Caco-2 (cell line): ENCODE measurements at regions not wholly inside any gene's neighbourhood (a gene's known extent, or its start where the extent isn't known, plus 50 kb on each side); places are given as distances from the start of the nearest gene placed in this dataset.

Experiments
- BruUV-seq: library from RNA; stranded (reverse); fragments of 400-500 nt; replicated peaks from 2 replicates; lab custom pipeline; 2021; lab: Mats Ljungman, UMichigan
- CTCF ChIA-PET: fragments of 300-600 bp; sonication (Branson Sonifier 250); formaldehyde crosslinking; loops from one replicate; lab custom pipeline; 2022; ENCODE audit warnings: antibody characterized with exemption; lab: Charles Lee
- POLR2A ChIA-PET: fragments of 300-600 bp; sonication (Branson Sonifier 250); formaldehyde crosslinking; loops from one replicate; lab custom pipeline; 2022; ENCODE audit warnings: antibody characterized with exemption; lab: Charles Lee
- DNase-seq, 2 experiments: peaks; one replicate each; pipeline versions ENCODE4 v3.0.0 to v3.0.0-alpha.2; 2020 to 2022
- H3K27me3 ChIP-seq: replicated peaks from 2 replicates; pipeline ENCODE4 v1.6.0; 2011; ENCODE audit warnings: low read length; ENCODE audit not compliant: control insufficient read depth, insufficient read depth
- H3K36me3 ChIP-seq: 2 replicates; pipeline ENCODE4 v1.5.1; 2011; ENCODE audit warnings: low read length; ENCODE audit not compliant: control insufficient read depth, insufficient read depth
- H3K4me1 ChIP-seq: fragments of 250-450 bp; sonication (Bioruptor Pico); 2 replicates; pipeline ENCODE4 v1.5.1; 2020; ENCODE audit warnings: mild to moderate bottlenecking
- H3K4me3 ChIP-seq: 2 replicates; pipeline ENCODE4 v1.5.1; 2011; ENCODE audit warnings: low read depth, mild to moderate bottlenecking, control low read depth, low read length
- H3K9me3 ChIP-seq: fragments of 250-450 bp; sonication (Bioruptor Pico); 2 replicates; pipeline ENCODE4 v1.5.1; 2020; ENCODE audit warnings: mild to moderate bottlenecking, moderate library complexity
- H3K27ac Mint-ChIP-seq: one replicate; pipeline ENCODE4 v1.8.0; 2022; ENCODE audit warnings: mixed read lengths; ENCODE audit not compliant: unreplicated experiment
- H3K27me3 Mint-ChIP-seq: one replicate; pipeline ENCODE4 v1.8.0; 2022; ENCODE audit warnings: mixed read lengths; ENCODE audit not compliant: insufficient read depth, unreplicated experiment
- H3K36me3 Mint-ChIP-seq: one replicate; pipeline ENCODE4 v1.8.0; 2022; ENCODE audit warnings: mild to moderate bottlenecking, mixed read lengths; ENCODE audit not compliant: insufficient read depth, unreplicated experiment
- H3K4me1 Mint-ChIP-seq: one replicate; pipeline ENCODE4 v1.8.0; 2022; ENCODE audit warnings: low read depth, mixed read lengths; ENCODE audit not compliant: unreplicated experiment
- H3K4me3 Mint-ChIP-seq: one replicate; pipeline ENCODE4 v1.8.0; 2022; ENCODE audit warnings: mild to moderate bottlenecking, moderate library complexity, mixed read lengths; ENCODE audit not compliant: unreplicated experiment
- H3K9me3 Mint-ChIP-seq: one replicate; pipeline ENCODE4 v1.8.0; 2022; ENCODE audit warnings: mixed read lengths; ENCODE audit not compliant: unreplicated experiment
- intact Hi-C: fragments of 100-400 bp; cut with micrococcal nuclease; formaldehyde crosslinking; loops from one replicate; pipeline ENCODE4 v1.10.0; 2022; ENCODE audit not compliant: unreplicated experiment
- TF ChIP-seq, protein P1 (sequence below), 2 experiments: fragments of 200-600 bp in 1 of 2; IDR thresholded peaks; 1 replicate in 1 of 2; 2 replicates in 1 of 2; pipeline versions ENCODE4 v1.5.1 to v1.8.0; 2011 to 2022; ENCODE audit warnings: antibody characterized with exemption in 1 of 2, control low read depth in 1 of 2, inconsistent platforms in 1 of 2, low read depth in 1 of 2, low read length in 1 of 2, mild to moderate bottlenecking in 1 of 2, moderate library complexity in 1 of 2; ENCODE audit not compliant: insufficient read depth in 1 of 2, severe bottlenecking in 1 of 2, unreplicated experiment in 1 of 2

DNA sequence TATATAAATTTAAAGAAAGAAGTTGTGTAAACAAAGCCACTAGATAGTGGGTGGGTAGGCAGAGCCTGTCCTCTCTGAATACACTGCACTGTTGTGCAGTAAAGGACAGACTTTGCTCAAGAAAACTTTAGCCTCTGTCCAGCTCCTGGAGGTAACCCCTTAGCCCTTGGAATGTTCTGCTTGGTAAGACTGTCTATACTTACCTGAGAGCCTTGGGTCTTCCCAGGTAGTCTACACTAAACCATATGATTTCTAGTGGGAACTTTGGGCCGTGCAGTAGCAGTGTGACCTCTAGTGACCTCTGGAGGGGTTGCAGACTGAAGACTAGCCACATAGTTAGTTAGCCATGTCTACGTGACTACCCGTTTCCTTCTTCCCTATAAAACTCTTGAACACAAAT, 678.3 kb upstream of the NRXN1 start:
- ChIA-PET CTCF (no interaction called here), POLR2A (no interaction called here)
- peak; percentile 33 to 39 for DNase-seq
- BruUV-seq: no TSS peak
- intact Hi-C loops: loop anchor here (5.0 kb wide), 1 partner anchor 1173 kb away; no protein-coding TSS in a partner anchor
- no peaks in the 10 kb centered on the region for H3K27me3 ChIP-seq
- Mint-ChIP-seq H3K4me1 (no peaks in the 10 kb centered on the region), H3K27me3 (peaks cover 6% of the 10 kb centered on the region), H3K4me3 (no peak overlapping the region), H3K27ac (no peak overlapping the region), H3K36me3 (no peaks in the 10 kb centered on the region), H3K9me3 (peaks cover 13% of the 10 kb centered on the region)
- H3K9me3 ChIP-seq: peaks cover 4% of the 10 kb centered on the region; the same call in 1 of the 2 replicates
- no peaks in the 10 kb centered on the region for H3K4me1 ChIP-seq
- H3K36me3 ChIP-seq: no peaks in the 10 kb centered on the region
- TF ChIP-seq, protein P1, sequence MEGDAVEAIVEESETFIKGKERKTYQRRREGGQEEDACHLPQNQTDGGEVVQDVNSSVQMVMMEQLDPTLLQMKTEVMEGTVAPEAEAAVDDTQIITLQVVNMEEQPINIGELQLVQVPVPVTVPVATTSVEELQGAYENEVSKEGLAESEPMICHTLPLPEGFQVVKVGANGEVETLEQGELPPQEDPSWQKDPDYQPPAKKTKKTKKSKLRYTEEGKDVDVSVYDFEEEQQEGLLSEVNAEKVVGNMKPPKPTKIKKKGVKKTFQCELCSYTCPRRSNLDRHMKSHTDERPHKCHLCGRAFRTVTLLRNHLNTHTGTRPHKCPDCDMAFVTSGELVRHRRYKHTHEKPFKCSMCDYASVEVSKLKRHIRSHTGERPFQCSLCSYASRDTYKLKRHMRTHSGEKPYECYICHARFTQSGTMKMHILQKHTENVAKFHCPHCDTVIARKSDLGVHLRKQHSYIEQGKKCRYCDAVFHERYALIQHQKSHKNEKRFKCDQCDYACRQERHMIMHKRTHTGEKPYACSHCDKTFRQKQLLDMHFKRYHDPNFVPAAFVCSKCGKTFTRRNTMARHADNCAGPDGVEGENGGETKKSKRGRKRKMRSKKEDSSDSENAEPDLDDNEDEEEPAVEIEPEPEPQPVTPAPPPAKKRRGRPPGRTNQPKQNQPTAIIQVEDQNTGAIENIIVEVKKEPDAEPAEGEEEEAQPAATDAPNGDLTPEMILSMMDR (IDR thresholded peaks at IDR 0.05; ENCODE audit: insufficient read depth in 1 of 2, low read depth in 1 of 2, low read length in 1 of 2, severe bottlenecking in 1 of 2, unreplicated experiment in 1 of 2): peak; percentile 20 to 49
- no peak overlapping the region for H3K4me3 ChIP-seq

DNA sequence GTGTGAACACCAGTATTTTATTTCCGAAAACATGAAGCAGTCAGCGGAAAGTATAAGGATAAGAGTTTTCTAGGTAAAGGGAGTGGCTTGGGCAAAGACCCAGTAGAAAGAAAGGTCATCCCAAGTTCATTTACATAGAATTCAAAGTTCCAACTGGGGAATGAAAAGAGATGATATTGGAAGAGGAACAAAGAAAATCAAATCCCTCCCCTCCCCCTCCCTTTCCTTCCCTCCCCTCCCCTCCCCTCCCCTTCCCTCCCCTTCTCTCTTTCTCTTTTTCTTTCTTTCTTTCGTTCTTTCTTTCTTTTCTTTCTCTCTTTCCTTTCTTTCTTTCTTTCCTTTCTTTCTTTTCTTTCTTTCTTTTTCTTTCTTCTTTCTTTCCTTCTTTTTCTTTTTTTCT, 675.7 kb upstream of the NRXN1 start:
- intact Hi-C loops: no loop called here
- no peaks in the 10 kb centered on the region for H3K9me3 Mint-ChIP-seq
- TF ChIP-seq, protein P1 (IDR thresholded peaks at IDR 0.05; ENCODE audit: insufficient read depth in 1 of 2, low read depth in 1 of 2, low read length in 1 of 2, severe bottlenecking in 1 of 2, unreplicated experiment in 1 of 2): no peak
- Histone ChIP-seq H3K9me3 (no peaks in the 10 kb centered on the region), H3K27me3 (no peaks in the 10 kb centered on the region), H3K4me3 (no peak overlapping the region), H3K4me1 (no peaks in the 10 kb centered on the region), H3K36me3 (no peaks in the 10 kb centered on the region)
- H3K27ac Mint-ChIP-seq: no peak overlapping the region
- DNase-seq: no peak
- CTCF ChIA-PET: no interaction called here
- POLR2A ChIA-PET: no interaction called here
- no peaks in the 10 kb centered on the region for H3K4me1 Mint-ChIP-seq
- H3K4me3 Mint-ChIP-seq: no peak overlapping the region
- no peaks in the 10 kb centered on the region for H3K36me3 Mint-ChIP-seq
- no TSS peak for BruUV-seq
- peaks cover 6% of the 10 kb centered on the region for H3K27me3 Mint-ChIP-seq

DNA sequence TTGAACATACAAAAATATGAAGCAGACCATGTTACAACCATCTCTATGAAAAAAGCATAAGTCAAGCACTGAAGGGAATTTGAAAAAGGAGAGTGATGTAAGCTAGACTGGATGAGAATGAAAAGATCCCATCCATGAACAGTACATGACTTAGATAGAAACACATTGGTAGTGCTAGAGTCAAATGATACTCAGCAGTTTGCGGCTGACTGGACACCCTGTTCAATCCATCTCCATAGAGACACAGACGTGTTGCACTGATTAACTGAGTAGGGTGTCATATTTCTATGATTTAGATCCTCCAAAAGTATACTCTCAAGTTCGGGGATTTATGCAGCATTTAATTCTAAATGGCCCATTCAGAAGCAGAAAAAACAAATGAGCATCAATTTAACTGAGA, 674.3 kb upstream of the NRXN1 start:
- Mint-ChIP-seq H3K4me3 (no peak overlapping the region), H3K27ac (no peak overlapping the region), H3K4me1 (no peaks in the 10 kb centered on the region), H3K27me3 (peaks cover 6% of the 10 kb centered on the region), H3K36me3 (no peaks in the 10 kb centered on the region), H3K9me3 (no peaks in the 10 kb centered on the region)
- DNase-seq: no peak
- ChIA-PET POLR2A (no interaction called here), CTCF (no interaction called here)
- Histone ChIP-seq H3K9me3 (no peaks in the 10 kb centered on the region), H3K4me3 (no peak overlapping the region), H3K27me3 (no peaks in the 10 kb centered on the region), H3K36me3 (no peaks in the 10 kb centered on the region), H3K4me1 (no peaks in the 10 kb centered on the region)
- no TSS peak for BruUV-seq
- intact Hi-C loops: no loop called here
- TF ChIP-seq, protein P1 (IDR thresholded peaks at IDR 0.05; ENCODE audit: insufficient read depth in 1 of 2, low read depth in 1 of 2, low read length in 1 of 2, severe bottlenecking in 1 of 2, unreplicated experiment in 1 of 2): no peak
